IPS-18c (cell line): ENCODE measurements at regions not wholly inside any gene's neighbourhood (a gene's known extent, or its start where the extent isn't known, plus 50 kb on each side); places are given as distances from the start of the nearest gene placed in this dataset.

Experiments
- H3K4me3 ChIP-seq: 2 replicates; pipeline ENCODE4 v1.7.0; 2013; ENCODE audit warnings: low read depth, mild to moderate bottlenecking, low read length, moderate library complexity; ENCODE audit not compliant: insufficient read depth
- H3K9me3 ChIP-seq: one replicate; pipeline ENCODE4 v1.6.1; 2013; ENCODE audit warnings: mild to moderate bottlenecking, low read length, moderate library complexity; ENCODE audit not compliant: control insufficient read depth, insufficient read depth

- Histone ChIP-seq H3K4me3 (no peak overlapping the region), H3K9me3 (no peaks in the 10 kb centered on the region)
Observed at GRCh38 chr12:118467641-118468305, 91.4 kb downstream of the SUDS3 start.

DNA sequence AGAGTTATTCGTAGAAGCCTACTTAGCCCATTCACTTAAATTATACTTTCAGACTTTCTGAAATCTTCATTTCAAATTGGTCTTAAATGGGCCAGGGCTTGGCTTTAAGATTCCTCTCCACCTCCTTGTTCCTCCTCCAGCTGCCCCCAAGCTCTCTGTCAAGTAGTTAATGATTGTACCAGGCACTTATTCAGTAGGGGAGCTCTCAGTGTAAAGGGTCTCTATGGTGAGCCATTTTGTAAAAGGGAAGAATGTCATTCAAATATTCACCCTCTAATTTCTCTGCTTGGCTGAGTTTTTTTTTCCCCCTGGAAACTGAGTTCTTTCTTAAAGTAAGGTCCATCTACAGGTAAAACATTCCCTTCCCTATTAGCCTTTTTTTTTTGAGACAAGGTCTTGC, 96.6 kb downstream of the SUDS3 start:
- H3K4me3 ChIP-seq, result no peak overlapping the region
- H3K9me3 ChIP-seq, result no peaks in the 10 kb centered on the region

DNA sequence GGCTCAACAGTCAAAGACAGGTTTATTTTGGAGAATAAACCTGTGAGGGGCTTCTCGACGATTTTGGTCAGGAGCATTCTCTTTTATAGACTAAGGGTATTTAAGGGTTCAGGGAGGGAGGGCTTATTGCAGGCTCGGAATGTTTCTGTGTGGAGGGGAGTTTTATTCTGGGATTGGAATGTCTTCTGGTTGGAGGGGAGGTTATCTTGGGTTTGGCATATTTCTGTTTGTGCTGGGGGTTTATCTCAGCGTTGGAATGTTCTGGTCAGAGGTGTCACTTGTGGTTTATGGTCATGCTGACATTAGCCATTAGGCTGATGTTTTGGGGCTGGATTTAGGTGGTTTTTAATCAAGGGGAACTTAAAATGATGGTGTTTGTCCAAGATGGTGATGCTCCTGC, 103.9 kb downstream of the SUDS3 start:
- Histone ChIP-seq H3K9me3 (no peaks in the 10 kb centered on the region), H3K4me3 (no peak overlapping the region)

DNA sequence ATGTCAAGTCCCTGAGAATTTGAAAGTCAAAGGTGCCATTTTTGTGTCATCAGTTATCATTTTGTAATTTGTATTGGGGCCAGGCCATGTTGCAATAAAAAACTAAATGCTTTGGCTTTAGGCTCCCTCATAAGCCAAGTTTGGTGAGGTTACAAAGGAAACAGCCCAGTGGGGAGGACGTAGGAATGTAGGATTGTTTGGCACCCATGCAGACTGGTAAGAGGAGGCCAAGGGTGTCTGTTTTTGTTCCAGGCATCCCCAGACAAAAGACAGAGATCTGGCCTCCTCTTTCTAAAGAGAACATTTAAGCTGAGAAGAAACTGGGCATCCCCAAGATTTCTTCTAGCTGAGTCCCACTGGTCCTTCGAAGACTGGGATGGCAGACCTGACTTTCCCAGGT, 111.7 kb downstream of the SUDS3 start:
- H3K4me3 ChIP-seq, result no peak overlapping the region
- peaks cover 3% of the 10 kb centered on the region for H3K9me3 ChIP-seq

DNA sequence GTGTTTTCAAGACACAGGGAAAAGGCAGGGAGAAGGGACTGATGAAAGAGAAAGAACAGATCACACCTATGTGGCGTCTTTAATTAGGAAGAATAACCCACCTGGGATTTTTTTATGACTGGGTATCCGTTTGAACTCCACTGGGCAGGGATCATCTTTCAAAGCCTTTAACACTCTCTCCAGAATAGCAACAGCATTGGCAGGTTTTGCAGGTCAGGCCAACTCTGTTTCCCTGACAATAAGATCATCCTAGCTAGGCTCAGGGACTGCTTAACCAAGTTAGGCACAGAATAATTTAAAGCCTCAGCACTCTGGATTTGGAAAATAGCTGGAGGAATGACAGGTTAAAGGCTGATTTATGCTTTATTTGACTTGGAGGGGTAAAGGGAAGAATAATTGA, 117.6 kb downstream of the SUDS3 start:
- Histone ChIP-seq H3K4me3 (no peak overlapping the region), H3K9me3 (no peaks in the 10 kb centered on the region)

DNA sequence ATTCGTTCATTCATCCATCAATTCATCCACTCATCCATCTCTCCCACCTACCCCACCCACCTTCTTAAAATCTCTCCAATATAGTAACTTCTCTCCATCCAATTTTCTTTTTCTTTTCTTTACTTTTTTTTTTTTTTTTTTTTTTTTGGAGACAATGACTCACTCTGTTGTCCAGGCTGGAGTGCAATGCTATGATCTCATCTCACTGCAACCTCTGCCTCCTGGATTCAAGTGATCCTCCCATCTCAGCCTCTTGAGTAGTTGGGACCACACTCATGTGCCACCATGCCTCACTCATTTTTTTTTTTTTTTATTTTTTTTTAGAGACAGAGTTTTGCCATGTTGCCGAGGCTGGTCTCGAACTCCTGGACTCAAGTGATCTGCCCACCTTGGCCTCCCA, 118.4 kb downstream of the SUDS3 start:
- Histone ChIP-seq H3K4me3 (no peak overlapping the region), H3K9me3 (no peaks in the 10 kb centered on the region)

DNA sequence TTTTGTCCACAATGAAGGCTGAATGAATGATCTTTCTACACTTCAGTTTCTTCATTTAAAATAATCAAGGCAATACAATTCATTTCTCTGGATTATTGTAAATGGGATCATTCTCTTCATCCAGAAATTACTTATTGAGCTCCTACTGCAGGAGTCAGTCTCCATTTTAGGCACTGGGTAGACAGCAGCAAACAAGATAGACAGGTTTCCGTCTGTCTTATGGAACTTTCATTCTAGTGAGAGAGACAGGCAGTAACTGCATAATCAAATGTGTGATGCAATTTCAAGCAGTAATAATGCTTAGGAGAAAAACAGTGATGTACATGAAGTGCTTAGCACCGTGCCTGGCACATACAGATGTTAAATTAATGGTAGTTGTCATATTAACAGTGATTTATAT, 118.9 kb downstream of the SUDS3 start:
- Histone ChIP-seq H3K4me3 (no peak overlapping the region), H3K9me3 (no peaks in the 10 kb centered on the region)

DNA sequence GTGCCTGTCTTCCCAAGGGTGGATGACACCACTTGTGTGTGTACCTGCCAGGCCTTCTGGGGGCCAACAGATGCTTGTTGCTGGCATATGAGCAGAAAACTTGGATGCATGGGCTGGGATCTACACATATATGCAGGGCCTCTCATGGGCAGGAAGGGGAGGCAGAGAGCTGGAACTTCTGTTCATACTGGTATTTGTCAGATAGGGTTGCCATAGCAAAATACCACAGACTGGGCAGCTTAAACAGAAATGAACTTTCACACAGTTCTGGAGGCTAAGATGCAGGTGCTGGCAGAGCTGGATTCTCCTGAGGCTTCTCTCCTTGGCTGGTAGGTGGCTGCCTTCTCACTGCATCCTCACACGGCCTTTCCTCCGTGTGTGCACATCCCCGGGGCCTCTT, 121.8 kb downstream of the SUDS3 start:
- Histone ChIP-seq H3K4me3 (no peak overlapping the region), H3K9me3 (no peaks in the 10 kb centered on the region)

DNA sequence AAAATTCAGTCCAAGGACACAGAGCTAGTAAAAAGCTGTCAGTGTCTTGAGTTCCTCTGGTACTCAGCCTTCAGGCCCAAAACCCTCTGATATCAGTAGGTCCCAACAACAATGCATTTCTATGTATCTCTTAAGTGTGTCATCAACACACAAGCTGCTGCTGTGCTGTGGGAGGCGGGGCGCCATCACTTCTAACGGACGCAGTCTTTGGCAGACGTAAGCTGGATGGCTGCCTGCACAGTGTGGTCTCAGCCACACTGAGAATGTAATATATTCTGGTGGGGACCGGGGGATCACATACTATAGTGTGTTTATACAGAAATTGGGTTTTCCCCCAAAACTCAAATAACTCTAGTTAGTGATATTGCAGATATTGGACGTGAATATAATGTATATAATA, 123.9 kb downstream of the SUDS3 start:
- Histone ChIP-seq H3K4me3 (no peak overlapping the region), H3K9me3 (peaks cover 3% of the 10 kb centered on the region)

GRCh38 chr12:118501489-118501888, 125.1 kb downstream of the SUDS3 start:
- H3K9me3 ChIP-seq, result peaks cover 3% of the 10 kb centered on the region
- H3K4me3 ChIP-seq, result no peak overlapping the region

DNA sequence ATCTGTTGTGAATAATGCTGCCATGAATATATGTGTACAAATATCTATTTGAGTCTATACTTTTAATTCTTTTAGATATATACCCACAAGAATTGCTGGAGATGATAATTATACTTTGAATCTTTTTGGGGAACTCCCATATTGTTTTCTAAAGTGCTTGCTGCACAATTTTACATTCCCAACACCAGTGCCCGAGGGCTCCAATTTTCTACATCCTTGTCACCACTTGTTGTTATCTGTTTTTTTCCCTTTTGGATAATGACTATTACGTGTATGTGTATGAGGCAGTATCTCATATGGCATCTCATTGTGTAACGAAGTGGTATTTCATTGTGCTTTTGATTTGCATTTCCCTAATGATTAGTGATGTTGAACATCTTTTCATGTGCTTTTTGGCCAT, 127.1 kb downstream of the SUDS3 start:
- Histone ChIP-seq H3K9me3 (peaks cover 3% of the 10 kb centered on the region), H3K4me3 (no peak overlapping the region)

GRCh38 chr12:118512669-118513068, 136.3 kb downstream of the SUDS3 start:
- Histone ChIP-seq H3K9me3 (no peaks in the 10 kb centered on the region), H3K4me3 (no peak overlapping the region)

DNA sequence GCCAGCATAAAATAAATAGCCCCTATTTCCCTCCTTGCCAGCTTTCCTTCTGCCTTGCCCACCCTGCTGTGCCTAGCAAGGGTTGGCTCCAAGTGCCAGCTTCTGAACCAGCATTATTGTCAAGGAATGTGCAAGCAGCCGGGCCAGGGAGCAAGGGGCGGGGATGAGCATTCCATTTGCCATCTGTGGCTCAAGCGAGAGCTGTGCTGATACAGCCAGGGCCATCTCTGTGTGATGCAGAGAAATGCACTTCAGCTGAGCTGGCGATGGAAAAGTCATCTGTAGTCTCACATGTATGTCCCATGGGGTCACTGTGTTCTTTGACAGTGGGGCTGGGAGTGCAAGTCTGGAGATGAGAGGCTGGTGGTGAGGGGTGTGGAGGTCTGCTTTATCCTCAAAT, 137.3 kb downstream of the SUDS3 start:
- Histone ChIP-seq H3K9me3 (no peaks in the 10 kb centered on the region), H3K4me3 (no peak overlapping the region)

DNA sequence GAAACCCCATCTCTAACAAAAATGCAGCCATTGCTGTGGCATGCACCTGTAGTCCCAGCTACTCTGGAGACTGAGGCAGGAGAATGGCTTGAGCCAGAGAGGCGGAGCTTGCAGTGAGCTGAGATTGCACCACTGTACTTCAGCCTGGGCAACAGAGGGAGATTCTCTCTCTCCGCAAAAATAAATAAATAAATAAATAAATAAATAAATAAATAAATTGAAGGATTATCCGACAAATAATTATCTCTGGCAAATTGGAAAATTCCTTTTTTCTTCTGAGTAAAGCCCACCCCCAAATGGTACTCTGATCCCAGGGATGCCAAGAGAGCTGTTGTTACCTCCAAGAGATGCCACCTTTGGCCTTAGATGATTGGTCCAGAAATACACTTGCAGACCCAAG, 137.9 kb downstream of the SUDS3 start:
- Histone ChIP-seq H3K9me3 (no peaks in the 10 kb centered on the region), H3K4me3 (no peak overlapping the region)

- H3K9me3 ChIP-seq, result no peaks in the 10 kb centered on the region
- no peak overlapping the region for H3K4me3 ChIP-seq
Observed at GRCh38 chr12:118520214-118521035, 144.1 kb downstream of the SUDS3 start.

DNA sequence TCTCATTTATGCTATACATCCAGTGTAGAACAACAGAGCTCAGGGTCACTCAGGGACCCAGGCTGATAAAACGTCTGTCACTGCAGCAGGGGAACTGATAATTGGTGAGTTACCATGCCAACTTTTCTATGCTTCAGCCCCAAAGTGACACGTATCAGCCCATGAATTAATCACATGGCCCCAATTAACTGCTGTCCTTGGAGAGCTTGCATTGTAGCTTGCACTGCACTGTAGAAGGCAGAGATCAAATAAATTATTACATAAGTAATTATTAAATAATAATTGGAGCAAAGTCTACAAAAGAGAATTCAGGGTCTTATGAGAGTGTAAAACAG, 144.6 kb downstream of the SUDS3 start:
- Histone ChIP-seq H3K4me3 (no peak overlapping the region), H3K9me3 (no peaks in the 10 kb centered on the region)

GRCh38 chr12:118524446-118524845, 148.1 kb downstream of the SUDS3 start:
- no peak overlapping the region for H3K4me3 ChIP-seq
- H3K9me3 ChIP-seq, result no peaks in the 10 kb centered on the region

- no peak overlapping the region for H3K4me3 ChIP-seq
- H3K9me3 ChIP-seq, result no peaks in the 10 kb centered on the region
Observed at GRCh38 chr12:118525216-118525615, 148.9 kb downstream of the SUDS3 start.
